ENCODE measurements at regions not wholly inside any gene's neighbourhood (a gene's known extent, or its start where the extent isn't known, plus 50 kb on each side); places are given as distances from the start of the nearest gene placed in this dataset.

DNA sequence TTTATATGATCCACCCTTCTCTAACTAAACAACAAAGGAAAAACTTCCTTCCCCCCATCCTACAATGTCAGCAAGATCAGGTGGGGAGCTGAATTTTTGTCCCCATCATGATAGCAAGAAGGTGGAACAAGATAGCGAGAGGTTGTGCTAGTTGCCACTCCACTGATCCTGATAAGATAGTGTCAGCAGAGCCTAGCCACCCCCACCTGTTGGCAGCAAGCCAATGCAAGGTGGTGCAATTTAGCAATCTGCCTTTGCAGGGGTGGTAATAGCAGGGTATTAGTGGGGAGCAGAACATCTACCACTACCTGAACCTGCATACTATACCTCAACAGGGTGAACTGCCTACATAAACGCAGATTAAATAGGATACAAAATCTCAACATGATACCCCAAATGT, 80.2 kb upstream of the MAMLD1 start:
- Histone ChIP-seq H3K4me3 (ENCODE audit: low read length) (no peak overlapping the region), H3K27ac (ENCODE audit: low read length) (no peak overlapping the region), H3K9ac (ENCODE audit: low read length) (no peak overlapping the region), H2AFZ (ENCODE audit: low read length) (no peak overlapping the region), H3K27me3 (replicated peaks; ENCODE audit: insufficient read depth, low read length) (no peaks in the 10 kb centered on the region), H3K36me3 (replicated peaks; ENCODE audit: insufficient read depth, low read length) (no peaks in the 10 kb centered on the region), H4K20me1 (ENCODE audit: insufficient read depth, low read length) (no peaks in the 10 kb centered on the region), H3K79me2 (ENCODE audit: low read length) (no peaks in the 10 kb centered on the region), H3K4me2 (ENCODE audit: low read depth, low read length) (no peak overlapping the region), H3K9me3 (replicated peaks; ENCODE audit: insufficient read depth, low read length) (no peaks in the 10 kb centered on the region), H3K9me2 (replicated peaks; ENCODE audit: insufficient read depth, low read length) (no peaks in the 10 kb centered on the region), H3K4me1 (ENCODE audit: low read length) (no peaks in the 10 kb centered on the region), H3F3A (ENCODE audit: insufficient read depth, low read length) (no peaks in the 10 kb centered on the region)
- TF ChIP-seq EZH2 (optimal IDR thresholded peaks at IDR 0.05; ENCODE audit: low read depth, low read length): no peak
- no peak for TF ChIP-seq EZH2phosphoT487 (IDR thresholded peaks at IDR 0.05; ENCODE audit: low read length)
- TF ChIP-seq, protein P1, sequence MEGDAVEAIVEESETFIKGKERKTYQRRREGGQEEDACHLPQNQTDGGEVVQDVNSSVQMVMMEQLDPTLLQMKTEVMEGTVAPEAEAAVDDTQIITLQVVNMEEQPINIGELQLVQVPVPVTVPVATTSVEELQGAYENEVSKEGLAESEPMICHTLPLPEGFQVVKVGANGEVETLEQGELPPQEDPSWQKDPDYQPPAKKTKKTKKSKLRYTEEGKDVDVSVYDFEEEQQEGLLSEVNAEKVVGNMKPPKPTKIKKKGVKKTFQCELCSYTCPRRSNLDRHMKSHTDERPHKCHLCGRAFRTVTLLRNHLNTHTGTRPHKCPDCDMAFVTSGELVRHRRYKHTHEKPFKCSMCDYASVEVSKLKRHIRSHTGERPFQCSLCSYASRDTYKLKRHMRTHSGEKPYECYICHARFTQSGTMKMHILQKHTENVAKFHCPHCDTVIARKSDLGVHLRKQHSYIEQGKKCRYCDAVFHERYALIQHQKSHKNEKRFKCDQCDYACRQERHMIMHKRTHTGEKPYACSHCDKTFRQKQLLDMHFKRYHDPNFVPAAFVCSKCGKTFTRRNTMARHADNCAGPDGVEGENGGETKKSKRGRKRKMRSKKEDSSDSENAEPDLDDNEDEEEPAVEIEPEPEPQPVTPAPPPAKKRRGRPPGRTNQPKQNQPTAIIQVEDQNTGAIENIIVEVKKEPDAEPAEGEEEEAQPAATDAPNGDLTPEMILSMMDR (IDR thresholded peaks at IDR 0.05; ENCODE audit: low read length): no peak
- no peak for DNase-seq

DNA sequence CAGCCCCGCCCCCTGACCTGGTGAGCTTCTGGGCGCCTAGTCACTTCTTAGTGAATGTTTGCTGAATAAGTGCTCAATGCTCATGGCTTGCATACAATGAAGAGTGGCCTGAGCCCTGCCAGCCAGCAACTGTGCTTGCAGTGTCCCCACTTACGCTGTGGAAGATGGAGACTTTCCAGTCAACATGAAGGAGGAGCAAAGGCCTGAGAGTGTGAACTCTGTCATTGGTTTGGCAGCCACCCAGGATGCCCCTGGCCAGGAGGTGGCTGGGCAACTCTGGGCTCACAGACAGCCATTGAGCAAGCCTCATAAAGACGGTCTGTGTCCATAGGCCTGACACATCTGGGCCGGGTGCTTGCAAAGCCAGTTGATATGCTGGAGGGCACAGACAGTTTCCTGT, 72.1 kb upstream of the MAMLD1 start:
- Histone ChIP-seq H3K36me3 (replicated peaks; ENCODE audit: insufficient read depth, low read length) (no peaks in the 10 kb centered on the region), H3K9ac (ENCODE audit: low read length) (no peak overlapping the region), H3F3A (ENCODE audit: insufficient read depth, low read length) (no peaks in the 10 kb centered on the region), H2AFZ (ENCODE audit: low read length) (no peak overlapping the region), H3K9me3 (replicated peaks; ENCODE audit: insufficient read depth, low read length) (no peaks in the 10 kb centered on the region), H3K4me1 (ENCODE audit: low read length) (no peaks in the 10 kb centered on the region), H3K79me2 (ENCODE audit: low read length) (no peaks in the 10 kb centered on the region), H3K4me3 (ENCODE audit: low read length) (no peak overlapping the region), H3K27me3 (replicated peaks; ENCODE audit: insufficient read depth, low read length) (no peaks in the 10 kb centered on the region), H3K4me2 (ENCODE audit: low read depth, low read length) (no peak overlapping the region), H4K20me1 (ENCODE audit: insufficient read depth, low read length) (no peaks in the 10 kb centered on the region), H3K9me2 (replicated peaks; ENCODE audit: insufficient read depth, low read length) (no peaks in the 10 kb centered on the region), H3K27ac (ENCODE audit: low read length) (no peak overlapping the region)
- DNase-seq: no peak
- TF ChIP-seq EZH2phosphoT487 (IDR thresholded peaks at IDR 0.05; ENCODE audit: low read length) (no peak), EZH2 (optimal IDR thresholded peaks at IDR 0.05; ENCODE audit: low read depth, low read length) (no peak)
- TF ChIP-seq, protein P1 (IDR thresholded peaks at IDR 0.05; ENCODE audit: low read length): no peak

DNA sequence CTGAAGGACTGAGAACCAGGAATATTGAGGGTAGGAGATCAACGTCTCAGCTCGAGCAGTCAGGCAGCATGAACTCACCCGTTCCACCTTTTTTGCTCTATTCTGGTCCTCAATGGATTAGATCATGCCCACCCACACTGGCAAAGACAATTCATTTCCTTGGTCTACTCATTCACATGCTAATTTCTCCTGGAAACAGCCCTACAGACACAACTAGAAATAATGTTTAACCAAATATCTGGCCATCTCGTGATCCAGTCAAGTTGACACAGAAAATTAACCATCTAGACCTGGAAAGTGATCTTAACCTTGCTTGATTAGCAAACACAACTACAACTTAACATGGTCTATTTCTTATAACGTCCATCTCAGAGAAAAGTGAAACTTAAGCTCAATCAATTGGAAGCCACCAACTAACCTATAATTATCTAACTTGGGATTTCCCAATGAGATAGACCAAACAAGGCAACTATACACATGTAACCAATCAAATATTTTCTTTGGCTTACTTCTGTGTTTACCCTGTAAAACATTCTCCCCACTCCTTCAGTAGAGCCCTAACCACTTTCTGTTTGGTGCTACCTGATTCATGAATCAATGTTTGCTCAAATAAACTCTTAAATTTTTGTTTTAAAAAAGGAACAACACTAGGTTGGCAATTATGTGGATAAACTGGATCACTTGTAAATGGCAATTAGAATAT, 69.7 kb upstream of the MAMLD1 start:
- no peaks in the 10 kb centered on the region for H3F3A ChIP-seq (ENCODE audit: insufficient read depth, low read length)
- no peaks in the 10 kb centered on the region for H3K27me3 ChIP-seq (replicated peaks; ENCODE audit: insufficient read depth, low read length)
- no peaks in the 10 kb centered on the region for H4K20me1 ChIP-seq (ENCODE audit: insufficient read depth, low read length)
- no peak overlapping the region for H2AFZ ChIP-seq (ENCODE audit: low read length)
- no peaks in the 10 kb centered on the region for H3K36me3 ChIP-seq (replicated peaks; ENCODE audit: insufficient read depth, low read length)
- H3K9me2 ChIP-seq (replicated peaks; ENCODE audit: insufficient read depth, low read length): no peaks in the 10 kb centered on the region
- H3K27ac ChIP-seq (ENCODE audit: low read length): no peak overlapping the region
- no peaks in the 10 kb centered on the region for H3K9me3 ChIP-seq (replicated peaks; ENCODE audit: insufficient read depth, low read length)
- TF ChIP-seq EZH2phosphoT487 (IDR thresholded peaks at IDR 0.05; ENCODE audit: low read length) (no peak), EZH2 (optimal IDR thresholded peaks at IDR 0.05; ENCODE audit: low read depth, low read length) (no peak)
- TF ChIP-seq, protein P1 (IDR thresholded peaks at IDR 0.05; ENCODE audit: low read length): no peak
- no peak for DNase-seq
- no peak overlapping the region for H3K9ac ChIP-seq (ENCODE audit: low read length)
- no peak overlapping the region for H3K4me3 ChIP-seq (ENCODE audit: low read length)
- H3K79me2 ChIP-seq (ENCODE audit: low read length): no peaks in the 10 kb centered on the region
- H3K4me1 ChIP-seq (ENCODE audit: low read length): no peaks in the 10 kb centered on the region
- H3K4me2 ChIP-seq (ENCODE audit: low read depth, low read length): no peak overlapping the region

All from MM.1S (cell line).